ENCODE measurements at regions not wholly inside any gene's neighbourhood (a gene's known extent, or its start where the extent isn't known, plus 50 kb on each side); places are given as distances from the start of the nearest gene placed in this dataset.

GRCh38 chr2:122750808-122751207 is 995.4 kb downstream of the TSN start:
- no peak for DNase-seq
- Mint-ChIP-seq H3K4me3 (no peak overlapping the region), H3K4me1 (ENCODE audit: low read depth) (no peaks in the 10 kb centered on the region), H3K27me3 (ENCODE audit: low read depth) (no peaks in the 10 kb centered on the region), H3K36me3 (ENCODE audit: low read depth) (no peaks in the 10 kb centered on the region), H3K27ac (no peak overlapping the region), H3K9me3 (ENCODE audit: insufficient read depth) (no peaks in the 10 kb centered on the region)
- ChIA-PET CTCF (no interaction called here), POLR2A (no interaction called here)
- no peak for ATAC-seq

GRCh38 chr2:122753336-122753735 is 997.9 kb downstream of the TSN start:
- Mint-ChIP-seq H3K36me3 (ENCODE audit: low read depth) (no peaks in the 10 kb centered on the region), H3K27ac (no peak overlapping the region), H3K9me3 (ENCODE audit: insufficient read depth) (peaks cover 5% of the 10 kb centered on the region), H3K4me3 (no peak overlapping the region), H3K27me3 (ENCODE audit: low read depth) (no peaks in the 10 kb centered on the region), H3K4me1 (ENCODE audit: low read depth) (no peaks in the 10 kb centered on the region)
- ATAC-seq (no peak), DNase-seq (no peak)
- POLR2A ChIA-PET, result no interaction called here
- CTCF ChIA-PET, result no interaction called here

- ATAC-seq, result no peak
- DNase-seq, result no peak
- no peak overlapping the region for H3K27ac Mint-ChIP-seq
Measured at GRCh38 chr2:122754561-122754960, 999.1 kb downstream of the TSN start.

GRCh38 chr2:122755281-122755780 is 999.9 kb downstream of the TSN start:
- no peak overlapping the region for H3K4me3 Mint-ChIP-seq

More at GRCh38 chr2:122754561-122754960, 999.1 kb downstream of the TSN start:
- ChIA-PET CTCF (no interaction called here), POLR2A (no interaction called here)
- Mint-ChIP-seq H3K27me3 (ENCODE audit: low read depth) (no peaks in the 10 kb centered on the region), H3K4me1 (ENCODE audit: low read depth) (no peaks in the 10 kb centered on the region), H3K9me3 (ENCODE audit: insufficient read depth) (peaks cover 5% of the 10 kb centered on the region), H3K4me3 (no peak overlapping the region), H3K36me3 (ENCODE audit: low read depth) (no peaks in the 10 kb centered on the region)

GRCh38 chr2:122758967-122759366 is 1003.5 kb downstream of the TSN start:
- no peaks in the 10 kb centered on the region for H3K4me1 Mint-ChIP-seq (ENCODE audit: low read depth)
- ATAC-seq (no peak), DNase-seq (no peak)
- H3K27ac Mint-ChIP-seq, result no peak overlapping the region
- H3K9me3 Mint-ChIP-seq (ENCODE audit: insufficient read depth), result peaks cover 14% of the 10 kb centered on the region
- no peaks in the 10 kb centered on the region for H3K36me3 Mint-ChIP-seq (ENCODE audit: low read depth)
- H3K4me3 Mint-ChIP-seq, result no peak overlapping the region
- ChIA-PET CTCF (no interaction called here), POLR2A (no interaction called here)
- H3K27me3 Mint-ChIP-seq (ENCODE audit: low read depth), result no peaks in the 10 kb centered on the region

More at GRCh38 chr2:122755281-122755780, 999.9 kb downstream of the TSN start:
- H3K27ac Mint-ChIP-seq, result no peak overlapping the region
- ATAC-seq, result no peak
- POLR2A ChIA-PET, result no interaction called here
- no peaks in the 10 kb centered on the region for H3K36me3 Mint-ChIP-seq (ENCODE audit: low read depth)
- H3K4me1 Mint-ChIP-seq (ENCODE audit: low read depth), result no peaks in the 10 kb centered on the region
- no peak for DNase-seq
- CTCF ChIA-PET, result no interaction called here
- peaks cover 5% of the 10 kb centered on the region for H3K9me3 Mint-ChIP-seq (ENCODE audit: insufficient read depth)
- H3K27me3 Mint-ChIP-seq (ENCODE audit: low read depth), result no peaks in the 10 kb centered on the region

GRCh38 chr2:122764014-122764413 is 1008.6 kb downstream of the TSN start:
- DNase-seq, result no peak
- Mint-ChIP-seq H3K27ac (no peak overlapping the region), H3K4me1 (ENCODE audit: low read depth) (no peaks in the 10 kb centered on the region), H3K9me3 (ENCODE audit: insufficient read depth) (peaks cover 22% of the 10 kb centered on the region), H3K27me3 (ENCODE audit: low read depth) (no peaks in the 10 kb centered on the region), H3K4me3 (no peak overlapping the region), H3K36me3 (ENCODE audit: low read depth) (no peaks in the 10 kb centered on the region)
- POLR2A ChIA-PET, result no interaction called here
- CTCF ChIA-PET, result no interaction called here
- no peak for ATAC-seq

- ATAC-seq, result no peak
- peaks cover 5% of the 10 kb centered on the region for H3K9me3 Mint-ChIP-seq (ENCODE audit: insufficient read depth)
- POLR2A ChIA-PET, result no interaction called here
Measured at GRCh38 chr2:122780251-122780650, 1024.8 kb downstream of the TSN start.

GRCh38 chr2:122794100-122794499 is 1038.6 kb downstream of the TSN start:
- DNase-seq (no peak), ATAC-seq (no peak)
- ChIA-PET POLR2A (no interaction called here), CTCF (no interaction called here)
- H3K9me3 Mint-ChIP-seq (ENCODE audit: insufficient read depth), result peaks cover 12% of the 10 kb centered on the region
- H3K36me3 Mint-ChIP-seq (ENCODE audit: low read depth), result no peaks in the 10 kb centered on the region
- no peak overlapping the region for H3K4me3 Mint-ChIP-seq
- no peak overlapping the region for H3K27ac Mint-ChIP-seq
- H3K4me1 Mint-ChIP-seq (ENCODE audit: low read depth), result no peaks in the 10 kb centered on the region
- H3K27me3 Mint-ChIP-seq (ENCODE audit: low read depth), result no peaks in the 10 kb centered on the region

More at GRCh38 chr2:122780251-122780650, 1024.8 kb downstream of the TSN start:
- Mint-ChIP-seq H3K27ac (no peak overlapping the region), H3K4me3 (no peak overlapping the region), H3K4me1 (ENCODE audit: low read depth) (no peaks in the 10 kb centered on the region), H3K36me3 (ENCODE audit: low read depth) (no peaks in the 10 kb centered on the region), H3K27me3 (ENCODE audit: low read depth) (no peaks in the 10 kb centered on the region)
- CTCF ChIA-PET, result no interaction called here
- DNase-seq, result no peak

GRCh38 chr2:122795763-122796162 is 1040.3 kb downstream of the TSN start:
- H3K4me1 Mint-ChIP-seq (ENCODE audit: low read depth), result no peaks in the 10 kb centered on the region
- no peak overlapping the region for H3K4me3 Mint-ChIP-seq
- H3K9me3 Mint-ChIP-seq (ENCODE audit: insufficient read depth), result peaks cover 12% of the 10 kb centered on the region
- DNase-seq (no peak), ATAC-seq (no peak)
- POLR2A ChIA-PET, result no interaction called here
- CTCF ChIA-PET, result no interaction called here
- no peaks in the 10 kb centered on the region for H3K27me3 Mint-ChIP-seq (ENCODE audit: low read depth)
- no peak overlapping the region for H3K27ac Mint-ChIP-seq
- H3K36me3 Mint-ChIP-seq (ENCODE audit: low read depth), result no peaks in the 10 kb centered on the region

- Mint-ChIP-seq H3K4me3 (no peak overlapping the region), H3K9me3 (ENCODE audit: insufficient read depth) (peaks cover 17% of the 10 kb centered on the region), H3K27me3 (ENCODE audit: low read depth) (no peaks in the 10 kb centered on the region), H3K36me3 (ENCODE audit: low read depth) (no peaks in the 10 kb centered on the region), H3K27ac (no peak overlapping the region), H3K4me1 (ENCODE audit: low read depth) (no peaks in the 10 kb centered on the region)
- ATAC-seq, result no peak
- POLR2A ChIA-PET, result no interaction called here
- CTCF ChIA-PET, result no interaction called here
- DNase-seq, result no peak
Measured at GRCh38 chr2:122799391-122799790, 1043.9 kb downstream of the TSN start.

- H3K4me1 Mint-ChIP-seq (ENCODE audit: low read depth), result no peaks in the 10 kb centered on the region
- CTCF ChIA-PET, result no interaction called here
- H3K27me3 Mint-ChIP-seq (ENCODE audit: low read depth), result no peaks in the 10 kb centered on the region
- ATAC-seq (no peak), DNase-seq (no peak)
- POLR2A ChIA-PET, result no interaction called here
- no peak overlapping the region for H3K27ac Mint-ChIP-seq
- no peaks in the 10 kb centered on the region for H3K36me3 Mint-ChIP-seq (ENCODE audit: low read depth)
- H3K9me3 Mint-ChIP-seq (ENCODE audit: insufficient read depth), result peaks cover 11% of the 10 kb centered on the region
- H3K4me3 Mint-ChIP-seq, result no peak overlapping the region
Measured at GRCh38 chr2:122800781-122801180, 1045.3 kb downstream of the TSN start.

GRCh38 chr2:122804494-122804893 is 1049.0 kb downstream of the TSN start:
- Mint-ChIP-seq H3K27ac (no peak overlapping the region), H3K9me3 (ENCODE audit: insufficient read depth) (peaks cover 15% of the 10 kb centered on the region), H3K27me3 (ENCODE audit: low read depth) (no peaks in the 10 kb centered on the region), H3K36me3 (ENCODE audit: low read depth) (no peaks in the 10 kb centered on the region), H3K4me3 (no peak overlapping the region), H3K4me1 (ENCODE audit: low read depth) (no peaks in the 10 kb centered on the region)
- DNase-seq, result no peak
- ATAC-seq, result no peak
- POLR2A ChIA-PET, result no interaction called here
- CTCF ChIA-PET, result no interaction called here

GRCh38 chr2:122805346-122805745 is 1049.9 kb downstream of the TSN start:
- no peak overlapping the region for H3K27ac Mint-ChIP-seq
- ATAC-seq, result no peak
- DNase-seq, result no peak
- H3K9me3 Mint-ChIP-seq (ENCODE audit: insufficient read depth), result peaks cover 18% of the 10 kb centered on the region
- no peak overlapping the region for H3K4me3 Mint-ChIP-seq
- ChIA-PET CTCF (no interaction called here), POLR2A (no interaction called here)
- no peaks in the 10 kb centered on the region for H3K36me3 Mint-ChIP-seq (ENCODE audit: low read depth)
- H3K27me3 Mint-ChIP-seq (ENCODE audit: low read depth), result no peaks in the 10 kb centered on the region
- H3K4me1 Mint-ChIP-seq (ENCODE audit: low read depth), result no peaks in the 10 kb centered on the region

Data from activated CD8-positive, alpha-beta T cell treated with anti-CD3 and anti-CD28 coated beads, Interleukin-2, amount 10 ng/mL, durations not matched to agents 7 days and 5 days (primary cell).